ENCODE measurements at regions not wholly inside any gene's neighbourhood (a gene's known extent, or its start where the extent isn't known, plus 50 kb on each side); places are given as distances from the start of the nearest gene placed in this dataset.

- TF ChIP-seq CTCF (IDR thresholded peaks at IDR 0.05) (no peak), ZFX (IDR thresholded peaks at IDR 0.05; ENCODE audit: borderline replicate concordance) (no peak)
These were observed 346.1 kb downstream of the RPRM start for GRCh38 chr2:153132418-153132817.

All from 22Rv1 (cell line).